K562 (cell line): ENCODE measurements at regions not wholly inside any gene's neighbourhood (a gene's known extent, or its start where the extent isn't known, plus 50 kb on each side); places are given as distances from the start of the nearest gene placed in this dataset.

Experiments used
- POLR2A ChIP-seq: fragments of 450-650 bp; conservative IDR thresholded peaks from 2 replicates; pipeline ENCODE4 v1.6.1; 2016
- RAD51 ChIP-seq: fragments of 450-650 bp; IDR thresholded peaks from 2 replicates; pipeline ENCODE4 v1.7.1; 2016; ENCODE audit warnings: low read depth, mild to moderate bottlenecking, borderline replicate concordance
- SIX5 ChIP-seq, 2 experiments: IDR thresholded peaks; 2 replicates each; pipeline ENCODE4 v1.6.1; 2011; ENCODE audit warnings: low read length in 2 of 2, borderline replicate concordance in 1 of 2, low read depth in 1 of 2, mild to moderate bottlenecking in 1 of 2, moderate library complexity in 1 of 2; ENCODE audit not compliant: insufficient read depth in 1 of 2
- WHSC1 ChIP-seq: IDR thresholded peaks from one replicate; pipeline ENCODE4 v1.6.1; 2012; ENCODE audit warnings: low read length, control low read depth, inconsistent platforms
- ZNF232 ChIP-seq: sonication (generic); formaldehyde crosslinking; IDR thresholded peaks from 2 replicates; pipeline ENCODE4 v1.8.0; 2022; ENCODE audit warnings: mild to moderate bottlenecking, missing genetic modification reagents
- ZNF766 ChIP-seq: fragments of 200-800 bp; sonication (Bioruptor generic); conservative IDR thresholded peaks from 2 replicates; pipeline ENCODE4 v1.6.1; 2016; ENCODE audit warnings: missing genetic modification characterization, missing compliant biosample characterization
- TF ChIP-seq, protein P1 (sequence below): sonication (generic); formaldehyde crosslinking; IDR thresholded peaks from 2 replicates; pipeline ENCODE4 v1.8.0; 2022; ENCODE audit warnings: mild to moderate bottlenecking, missing genetic modification reagents, borderline replicate concordance

DNA sequence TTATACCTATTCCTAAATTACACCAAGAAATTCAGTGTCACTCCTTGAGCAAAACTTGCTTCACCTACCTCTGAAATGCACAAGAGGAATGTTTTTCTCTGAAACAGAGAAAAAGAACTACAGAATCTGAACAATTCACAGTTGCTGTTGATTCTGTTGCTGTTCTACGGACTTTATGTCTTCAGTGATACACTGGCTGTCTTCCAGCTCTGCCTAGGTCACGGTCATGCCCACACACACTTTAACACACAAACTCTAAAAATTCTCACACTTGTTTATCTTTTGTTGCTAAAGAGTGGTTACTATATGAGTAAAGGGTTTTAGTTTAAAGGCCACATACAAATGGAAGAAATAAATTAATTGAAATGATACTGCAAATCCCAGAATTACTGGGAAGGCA lies 124.4 kb upstream of the SPRY2 start:
- TF ChIP-seq POLR2A: no peak
- no peak for TF ChIP-seq ZNF766 (CRISPR knock-in tag)
- no peak for TF ChIP-seq WHSC1
- TF ChIP-seq, protein P1, sequence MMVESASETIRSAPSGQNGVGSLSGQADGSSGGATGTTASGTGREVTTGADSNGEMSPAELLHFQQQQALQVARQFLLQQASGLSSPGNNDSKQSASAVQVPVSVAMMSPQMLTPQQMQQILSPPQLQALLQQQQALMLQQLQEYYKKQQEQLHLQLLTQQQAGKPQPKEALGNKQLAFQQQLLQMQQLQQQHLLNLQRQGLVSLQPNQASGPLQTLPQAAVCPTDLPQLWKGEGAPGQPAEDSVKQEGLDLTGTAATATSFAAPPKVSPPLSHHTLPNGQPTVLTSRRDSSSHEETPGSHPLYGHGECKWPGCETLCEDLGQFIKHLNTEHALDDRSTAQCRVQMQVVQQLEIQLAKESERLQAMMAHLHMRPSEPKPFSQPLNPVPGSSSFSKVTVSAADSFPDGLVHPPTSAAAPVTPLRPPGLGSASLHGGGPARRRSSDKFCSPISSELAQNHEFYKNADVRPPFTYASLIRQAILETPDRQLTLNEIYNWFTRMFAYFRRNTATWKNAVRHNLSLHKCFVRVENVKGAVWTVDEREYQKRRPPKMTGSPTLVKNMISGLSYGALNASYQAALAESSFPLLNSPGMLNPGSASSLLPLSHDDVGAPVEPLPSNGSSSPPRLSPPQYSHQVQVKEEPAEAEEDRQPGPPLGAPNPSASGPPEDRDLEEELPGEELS: no peak
- TF ChIP-seq RAD51: no peak
- no peak for TF ChIP-seq SIX5 (IDR thresholded peaks at IDR 0.05; ENCODE audit: borderline replicate concordance in 1 of 2, insufficient read depth in 1 of 2, low read depth in 1 of 2, low read length in 2 of 2)
- TF ChIP-seq ZNF232 (CRISPR knock-in tag): no peak
